Endothelial cell of hepatic sinusoid (primary cell): ENCODE measurements at regions not wholly inside any gene's neighbourhood (a gene's known extent, or its start where the extent isn't known, plus 50 kb on each side); places are given as distances from the start of the nearest gene placed in this dataset.
"Not testable (repeated sequence)": the region's sequence is repeated elsewhere in the genome, so short reads cannot be mapped to it uniquely, and the experiment has no call there.

Experiments used
- in situ Hi-C: cut with HindIII; loops from 2 replicates; pipeline ENCODE4 v1.10.0; 2017; ENCODE audit warnings: low sequenced_read_pairs

DNA sequence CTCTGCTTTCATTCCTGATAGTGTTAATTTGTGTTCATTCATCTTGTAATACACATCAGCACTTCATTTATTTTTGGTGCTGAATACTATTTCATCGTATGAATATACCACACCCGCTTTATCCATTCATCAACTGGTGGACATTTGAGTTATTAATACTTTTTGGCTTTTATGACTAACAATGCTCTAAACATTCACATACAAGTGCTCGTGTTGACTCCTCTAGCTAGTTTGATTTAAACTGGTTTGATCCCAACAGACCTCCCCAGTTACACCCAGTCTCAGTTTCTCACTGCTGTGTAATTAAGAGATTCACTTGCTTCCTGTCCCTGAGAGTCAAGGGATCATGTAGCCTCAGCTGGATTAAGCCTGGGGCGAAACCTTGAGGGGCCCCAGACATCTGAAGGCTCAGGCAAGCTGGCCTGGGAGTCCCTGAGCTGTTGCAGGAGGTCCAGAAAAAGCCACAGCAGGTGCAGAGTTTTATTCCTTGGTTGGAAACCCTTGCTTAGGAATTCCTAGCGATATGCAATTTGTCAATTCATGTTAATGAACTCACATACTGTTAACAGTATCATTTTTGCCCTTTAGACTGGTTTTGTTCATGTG, 52.8 kb upstream of the CLDN24 start:
- in situ Hi-C loops: no loop called here

DNA sequence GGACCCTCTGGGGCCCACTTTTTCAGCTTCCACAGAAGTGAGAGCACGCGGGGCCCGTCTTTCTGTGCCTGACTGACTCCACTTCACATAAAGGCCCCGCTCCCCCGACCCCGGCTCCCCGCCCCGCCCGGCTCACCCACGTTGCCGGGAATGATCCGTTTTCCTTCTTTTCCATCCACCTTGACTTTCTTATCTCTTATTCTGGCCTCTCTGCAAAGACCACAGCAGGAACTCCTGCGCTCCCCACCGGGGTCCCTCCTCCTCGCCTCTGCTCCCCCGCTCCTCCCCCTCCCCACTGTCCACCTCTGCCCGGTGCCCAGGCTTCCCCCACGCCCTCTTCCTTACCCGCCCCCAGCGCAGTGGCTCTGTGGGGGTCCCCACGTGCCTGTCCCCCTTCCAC, 54.2 kb upstream of the CLDN24 start:
- in situ Hi-C loops: no loop called here

DNA sequence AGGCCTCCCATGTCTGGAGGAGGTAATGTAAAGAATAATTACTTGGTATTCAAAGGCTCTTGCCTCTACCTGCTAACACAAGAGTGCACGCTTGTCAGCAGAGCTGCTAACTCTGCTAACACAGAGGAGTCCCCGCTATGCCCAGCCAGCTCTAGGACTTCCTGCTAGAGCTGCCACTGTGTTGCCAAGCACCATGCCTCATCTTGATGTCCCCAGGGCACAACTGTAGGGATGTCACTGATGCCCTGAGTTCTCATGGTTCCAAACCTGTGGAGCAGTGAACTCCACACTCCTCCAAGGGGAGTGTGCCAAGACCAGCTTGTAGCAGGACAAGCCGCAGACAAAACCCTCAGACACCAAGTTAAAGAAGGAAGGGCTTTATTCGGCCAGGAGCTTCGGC, 55.3 kb upstream of the CLDN24 start:
- in situ Hi-C loops: no loop called here

DNA sequence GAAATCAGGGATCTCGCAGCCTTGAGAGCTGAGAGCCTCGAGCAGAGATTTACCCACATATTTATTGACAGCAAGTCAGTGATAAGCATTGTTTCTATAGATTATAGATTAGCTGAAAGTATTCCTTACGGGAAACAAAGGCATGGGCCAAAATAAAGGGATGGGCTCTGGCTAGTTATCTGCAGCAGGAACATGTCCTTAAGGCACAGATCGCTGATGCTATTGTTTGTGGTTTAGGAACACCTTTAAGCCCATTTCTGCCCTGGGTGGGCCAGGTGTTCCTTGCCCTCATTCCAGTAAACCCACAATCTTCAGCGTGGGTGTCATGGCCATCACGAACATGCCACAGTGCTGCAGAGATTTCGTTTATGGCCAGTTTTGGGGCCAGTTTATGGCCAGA, 56.1 kb upstream of the CLDN24 start:
- in situ Hi-C loops: not testable (repeated sequence)

DNA sequence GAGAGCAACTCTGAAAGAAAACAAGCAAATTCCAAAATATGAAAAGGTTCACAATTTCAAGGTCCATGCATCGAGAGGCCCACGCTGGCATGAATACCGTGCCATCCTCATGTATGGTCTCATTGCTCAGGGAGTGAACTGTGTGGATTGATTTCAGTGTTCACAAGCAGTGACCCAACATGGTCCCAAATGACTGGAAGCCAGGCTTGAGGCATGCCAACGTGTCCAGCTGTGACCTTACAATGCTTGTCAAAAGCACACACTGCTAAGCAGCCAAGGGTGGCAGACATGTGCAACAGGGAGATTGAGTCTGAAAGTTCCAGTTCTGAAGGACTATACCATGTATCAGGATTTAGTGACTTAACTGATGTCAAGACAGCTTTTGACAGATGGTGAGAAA, 58.7 kb upstream of the CLDN24 start:
- in situ Hi-C loops: no loop called here

DNA sequence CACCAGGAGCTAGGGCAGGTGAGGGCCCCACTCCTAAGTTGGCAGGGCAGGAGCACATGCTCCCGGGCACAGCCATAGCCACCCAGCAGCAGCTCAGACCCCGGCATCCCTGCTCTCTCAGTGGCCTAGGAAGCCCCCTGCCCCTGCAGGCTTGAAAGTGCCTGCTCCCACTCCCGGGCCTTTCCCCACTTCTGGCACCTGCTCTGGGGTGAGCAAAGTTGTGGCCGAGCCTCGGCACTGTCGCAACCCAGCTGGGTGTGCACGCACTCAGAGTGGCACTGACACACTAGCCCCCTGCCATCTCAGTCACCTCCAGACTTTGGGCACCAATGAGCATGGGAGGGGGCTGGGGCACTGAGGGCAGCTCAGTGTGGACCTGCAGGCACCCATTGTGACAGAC, 60.8 kb upstream of the CDKN2AIP start:
- in situ Hi-C loops: no loop called here

DNA sequence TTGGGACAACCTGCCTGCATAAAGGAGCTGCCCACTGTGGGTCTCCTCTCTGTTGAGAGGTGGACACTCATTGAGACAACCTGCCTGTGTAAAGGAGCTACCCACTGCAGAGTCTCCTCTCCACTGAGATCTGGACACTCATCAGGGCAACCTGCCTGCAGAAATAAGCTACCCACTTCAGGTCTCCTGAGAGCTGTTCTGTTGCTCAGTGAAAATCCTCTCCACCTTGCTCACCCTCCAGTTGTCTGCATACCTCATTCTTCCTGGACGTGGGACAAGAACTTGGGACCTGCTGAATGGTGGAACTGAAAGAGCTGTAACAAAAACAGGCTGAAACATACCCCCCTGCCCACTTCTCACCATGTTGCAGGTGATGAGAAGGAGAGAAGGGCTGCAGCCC, 59.9 kb upstream of the CDKN2AIP start:
- in situ Hi-C loops: no loop called here

DNA sequence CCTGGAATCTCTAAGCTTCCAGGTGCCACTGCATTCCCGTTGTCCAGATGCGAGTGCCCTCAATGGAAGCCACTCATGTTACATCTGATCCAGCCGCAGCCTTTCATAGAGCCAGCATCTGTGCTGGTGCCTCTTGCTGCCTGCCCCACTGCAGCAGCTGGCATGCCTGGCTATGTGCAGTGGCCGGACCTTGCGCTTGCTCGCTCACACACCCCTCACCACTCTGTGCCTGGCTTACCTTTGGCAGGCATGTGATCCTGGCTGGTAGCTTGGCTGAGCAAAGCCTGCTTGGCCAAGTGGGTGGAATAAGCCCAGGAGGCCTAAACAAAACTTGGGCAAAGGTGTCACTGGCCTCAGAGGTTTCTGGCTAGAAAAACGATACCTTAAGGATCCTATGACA, 59.5 kb upstream of the CDKN2AIP start:
- in situ Hi-C loops: loop anchor here (5.0 kb wide), 2 partner anchors 47 to 58 kb away; no protein-coding TSS in a partner anchor

DNA sequence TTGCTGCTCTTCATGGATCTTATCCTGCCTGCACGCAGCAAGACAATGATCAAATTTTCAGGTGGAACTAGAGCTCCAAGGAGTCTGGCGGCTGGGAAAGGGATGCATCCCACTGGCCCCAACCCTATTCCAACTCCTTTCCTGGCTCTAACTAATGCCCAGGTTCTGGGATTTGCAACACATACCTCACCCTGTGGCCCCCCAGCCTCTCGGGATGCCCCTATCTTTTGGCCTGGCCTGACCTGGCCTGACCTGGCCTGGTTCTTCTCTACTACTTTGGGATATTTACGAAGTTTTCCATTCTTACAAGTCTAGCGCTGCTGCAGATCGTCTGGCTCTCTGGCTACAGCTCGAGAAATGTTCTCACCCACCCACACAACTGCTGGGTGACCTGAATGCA, 56.4 kb upstream of the CDKN2AIP start:
- in situ Hi-C loops: loop anchor here (5.0 kb wide), 2 partner anchors 44 to 61 kb away; no protein-coding TSS in a partner anchor

DNA sequence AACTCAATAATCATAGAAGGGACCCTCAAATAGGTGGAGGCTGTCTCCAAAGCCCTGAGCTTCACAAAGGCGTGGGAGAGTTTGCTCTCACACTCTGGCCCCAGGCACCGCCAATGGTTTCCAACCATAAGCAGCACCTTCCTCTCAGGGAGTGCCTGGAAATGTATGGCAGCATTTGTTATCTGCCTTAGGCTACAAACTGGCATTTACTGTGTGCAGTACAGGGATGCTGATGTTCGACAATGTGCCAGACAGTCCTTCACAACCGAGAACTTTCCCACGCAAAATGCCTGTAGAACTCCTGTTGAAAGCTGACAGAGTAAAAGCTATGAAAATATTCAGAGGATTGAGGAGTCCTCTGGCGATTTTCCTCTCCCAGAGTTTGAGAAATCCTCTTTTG, 55.7 kb upstream of the CDKN2AIP start:
- in situ Hi-C loops: loop anchor here (5.0 kb wide), 2 partner anchors 44 to 61 kb away; no protein-coding TSS in a partner anchor

DNA sequence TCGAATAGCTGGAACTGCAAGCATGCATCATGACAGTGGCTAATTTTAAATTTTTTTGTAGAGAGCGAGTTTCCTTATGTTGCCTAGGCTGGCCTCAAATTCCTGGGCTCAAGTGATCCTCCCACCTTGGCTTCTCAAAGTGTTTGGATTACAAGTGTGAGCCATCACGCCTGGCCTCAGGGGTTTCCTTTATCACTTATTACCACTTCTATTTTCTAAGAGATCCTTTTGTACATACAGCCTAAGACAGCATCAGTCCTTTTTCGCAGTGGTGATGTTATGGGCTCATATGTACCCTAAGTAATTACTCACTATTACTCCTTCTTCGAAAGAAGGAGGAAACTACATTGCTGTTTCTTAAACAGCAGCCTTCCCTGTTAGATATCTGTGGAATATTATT, 54.1 kb upstream of the CDKN2AIP start:
- in situ Hi-C loops: no loop called here

DNA sequence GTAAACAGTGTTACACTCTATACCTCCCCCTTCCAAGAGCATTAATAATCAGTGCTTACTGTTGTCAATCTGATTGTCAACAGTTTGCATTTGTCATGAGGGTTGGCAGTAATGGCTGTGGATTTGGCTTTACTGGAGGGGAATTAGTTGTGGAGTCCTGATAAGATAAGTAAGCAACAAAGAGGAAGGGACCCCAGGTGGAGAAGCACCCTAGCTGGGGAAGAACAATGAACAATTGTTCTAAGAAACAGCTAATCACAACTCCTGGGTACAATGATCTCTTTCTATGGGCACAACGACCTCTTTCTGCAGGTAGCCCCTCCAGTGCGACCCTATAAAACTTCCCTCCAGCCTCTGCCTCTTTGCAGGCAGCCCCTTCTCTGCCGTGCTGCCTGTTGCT, 53.2 kb upstream of the CDKN2AIP start:
- in situ Hi-C loops: no loop called here

DNA sequence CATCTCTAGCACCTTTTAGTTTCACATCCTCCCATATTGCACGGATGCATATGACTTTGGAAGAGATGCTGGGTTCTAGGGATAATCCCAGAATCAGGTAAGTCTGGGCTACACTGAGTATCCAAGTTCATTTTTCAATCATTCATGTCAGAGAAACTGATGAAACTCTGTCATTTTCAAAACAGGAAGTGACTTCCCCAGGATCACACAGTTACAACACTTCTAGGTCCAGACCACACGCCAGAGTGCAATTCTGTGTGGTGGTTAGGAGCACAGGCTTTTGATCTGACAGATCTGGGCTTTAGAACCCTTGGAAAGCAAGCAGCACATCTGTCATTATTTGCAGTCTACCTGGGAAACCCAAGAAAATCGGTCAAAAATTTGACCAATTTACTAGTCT, 52.1 kb upstream of the CDKN2AIP start:
- in situ Hi-C loops: no loop called here

DNA sequence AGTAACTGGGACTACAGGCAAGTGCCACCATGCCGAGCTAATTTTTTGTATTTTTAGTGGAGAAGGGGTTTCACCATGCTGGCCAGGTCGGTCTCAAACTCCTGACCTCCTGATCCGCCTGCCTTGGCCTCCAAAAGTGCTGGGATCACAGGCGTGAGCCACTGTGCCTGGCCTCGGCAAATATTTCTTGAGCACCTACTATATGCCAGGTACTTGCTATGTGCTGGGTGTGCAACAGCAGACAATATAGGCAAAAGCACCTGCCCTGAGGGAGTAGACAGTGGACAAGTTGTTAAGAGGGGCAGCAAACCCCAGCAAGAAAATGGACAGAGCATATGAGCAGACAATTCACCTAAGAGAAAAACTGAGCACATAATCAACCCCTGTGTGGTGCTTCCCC, 51.0 kb upstream of the CDKN2AIP start:
- in situ Hi-C loops: no loop called here

DNA sequence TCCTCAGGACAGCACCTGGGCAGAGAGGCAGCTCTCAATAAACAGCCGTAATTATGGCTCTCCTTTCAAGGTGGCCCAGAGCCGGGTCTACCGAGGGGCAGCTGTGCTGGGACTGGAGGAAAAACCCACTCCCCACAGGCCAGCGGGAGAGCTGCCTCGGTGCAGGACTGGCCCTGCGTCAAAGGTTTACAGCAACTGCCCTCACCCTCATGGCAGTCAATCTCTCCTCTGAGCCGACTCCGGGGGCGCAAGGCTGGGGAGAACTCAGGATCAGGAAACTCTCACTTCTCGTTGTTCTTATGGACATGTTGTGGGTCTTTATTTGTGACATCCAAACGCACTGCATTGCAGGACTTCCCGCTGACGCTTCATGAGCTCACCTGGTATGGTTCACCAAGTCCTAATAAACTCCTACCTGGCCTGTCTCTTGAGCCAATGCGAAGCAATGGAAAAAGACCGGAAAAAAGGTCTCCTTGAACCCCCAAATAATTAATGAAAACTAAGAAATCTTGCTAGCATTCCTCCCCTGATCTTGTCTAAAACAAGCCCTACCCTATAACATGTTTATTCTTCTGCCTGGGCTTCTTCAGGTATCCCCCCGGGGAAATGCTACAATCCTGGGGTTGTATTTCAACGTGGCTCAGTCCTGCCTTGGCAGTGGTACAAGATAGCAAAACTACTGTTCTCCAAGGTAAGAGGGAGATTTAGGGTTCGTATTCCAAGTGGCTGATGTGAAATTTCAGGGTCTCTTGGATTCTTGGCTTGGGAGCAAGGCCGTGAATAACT, 50.1 kb upstream of the CDKN2AIP start:
- in situ Hi-C loops: no loop called here
